Keratinocyte (primary cell): ENCODE measurements at regions not wholly inside any gene's neighbourhood (a gene's known extent, or its start where the extent isn't known, plus 50 kb on each side); places are given as distances from the start of the nearest gene placed in this dataset.

Source experiments
- DNase-seq: peaks from one replicate; pipeline ENCODE4 v3.0.0-alpha.2; 2011; ENCODE audit warnings: low read depth, missing footprints, low spot score
- FAIRE-seq: peaks from 2 replicates; lab custom pipeline; 2011; peaks lifted over from hg19 to GRCh38; lab: Jason Lieb, UNC
- H2AFZ ChIP-seq: 2 replicates; pipeline ENCODE4 v1.6.0; 2012; ENCODE audit warnings: low read length, control low read depth, inconsistent platforms; ENCODE audit not compliant: control insufficient read depth
- H3K27ac ChIP-seq: 2 replicates; pipeline ENCODE4 v1.5.1; 2011; ENCODE audit warnings: low read length; ENCODE audit not compliant: control insufficient read depth, insufficient read depth
- H3K27me3 ChIP-seq: 3 replicates; pipeline ENCODE4 v1.6.0; 2011; ENCODE audit warnings: low read length; ENCODE audit not compliant: control insufficient read depth, insufficient read depth; ENCODE audit errors: extremely low read depth
- H3K36me3 ChIP-seq, 2 experiments: 2 replicates in 1 of 2; 3 replicates in 1 of 2; pipeline ENCODE4 v1.5.1; 2011; ENCODE audit warnings: low read length in 2 of 2, mild to moderate bottlenecking in 1 of 2; ENCODE audit not compliant: control insufficient read depth in 2 of 2, insufficient read depth in 2 of 2; ENCODE audit errors: extremely low read depth in 1 of 2
- H3K4me1 ChIP-seq: 3 replicates; pipeline ENCODE4 v1.5.1; 2011; ENCODE audit warnings: low read length; ENCODE audit not compliant: control insufficient read depth, insufficient read depth; ENCODE audit errors: extremely low read depth
- H3K4me2 ChIP-seq: 3 replicates; pipeline ENCODE4 v1.6.0; 2011; ENCODE audit warnings: low read depth, low read length; ENCODE audit not compliant: control insufficient read depth, insufficient read depth; ENCODE audit errors: extremely low read depth
- H3K4me3 ChIP-seq, 3 experiments: fragments of 200-600 bp in 1 of 3; sonication (generic) in 1 of 3; 2 replicates in 2 of 3; 3 replicates in 1 of 3; pipeline ENCODE4 v1.5.1; 2011 to 2016; ENCODE audit warnings: low read length in 3 of 3, mild to moderate bottlenecking in 3 of 3, control low read depth in 2 of 3, inconsistent platforms in 1 of 3, low read depth in 1 of 3, mixed read lengths in 1 of 3, mixed run types in 1 of 3, moderate library complexity in 1 of 3; ENCODE audit not compliant: control insufficient read depth in 2 of 3, insufficient read depth in 2 of 3; ENCODE audit errors: extremely low read depth in 1 of 3
- H3K79me2 ChIP-seq: 2 replicates; pipeline ENCODE4 v1.6.0; 2012; ENCODE audit warnings: low read length; ENCODE audit not compliant: control insufficient read depth, insufficient read depth
- H3K9ac ChIP-seq: 3 replicates; pipeline ENCODE4 v1.6.0; 2011; ENCODE audit warnings: low read length; ENCODE audit not compliant: control insufficient read depth, insufficient read depth; ENCODE audit errors: extremely low read depth
- H3K9me1 ChIP-seq: 3 replicates; pipeline ENCODE4 v1.6.0; 2011; ENCODE audit warnings: low read length; ENCODE audit not compliant: control insufficient read depth, insufficient read depth; ENCODE audit errors: extremely low read depth
- H3K9me3 ChIP-seq: 2 replicates; pipeline ENCODE4 v1.5.1; 2012; ENCODE audit warnings: low read depth, low read length; ENCODE audit not compliant: control insufficient read depth
- H4K20me1 ChIP-seq: 3 replicates; pipeline ENCODE4 v1.6.0; 2011; ENCODE audit warnings: low read length; ENCODE audit not compliant: control insufficient read depth, insufficient read depth; ENCODE audit errors: extremely low read depth
- CTCF ChIP-seq, 3 experiments: IDR thresholded peaks in 1 of 3; conservative IDR thresholded peaks in 1 of 3; optimal IDR thresholded peaks in 1 of 3; 2 replicates in 2 of 3; 3 replicates in 1 of 3; pipeline versions ENCODE3 to v1.5.1; 2011; ENCODE audit warnings: low read length in 3 of 3, mild to moderate bottlenecking in 3 of 3, moderate library complexity in 2 of 3, control low read depth in 1 of 3, inconsistent platforms in 1 of 3; ENCODE audit not compliant: insufficient read depth in 2 of 3; ENCODE audit errors: extremely low read depth in 1 of 3
- EZH2 ChIP-seq: IDR thresholded peaks from one replicate; pipeline ENCODE4 v1.6.1; 2012; ENCODE audit warnings: inconsistent platforms, mild to moderate bottlenecking, low read length, moderate library complexity
- dilution Hi-C: fragments of 300-500 bp; cut with MboI; formaldehyde crosslinking; loops from one replicate; pipeline ENCODE4 v1.7.0; 2020; ENCODE audit warnings: low sequenced_read_pairs; ENCODE audit not compliant: extremely low pct_ligation_motif_present

DNA sequence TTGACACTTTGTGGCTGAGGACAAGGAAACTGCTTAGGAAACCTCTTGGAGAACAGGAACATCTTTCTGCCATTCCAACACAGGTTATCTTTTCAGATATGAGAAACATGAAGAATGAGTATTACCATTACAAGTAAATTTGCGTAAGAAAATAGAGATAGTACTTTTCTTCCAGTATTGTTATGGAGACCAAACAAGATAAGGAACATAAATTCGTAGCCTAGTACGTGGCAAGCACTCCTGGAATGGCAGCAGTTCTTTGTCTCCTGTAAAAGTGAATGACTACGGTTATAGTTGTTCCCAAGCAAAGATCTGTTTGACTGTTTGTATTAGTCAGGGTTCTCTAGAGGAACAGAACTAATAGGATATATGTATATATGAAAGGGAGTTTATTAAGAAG lies 843.1 kb downstream of the STIM2 start:
- H3K4me1 ChIP-seq: no peaks in the 10 kb centered on the region
- FAIRE-seq (no peak), DNase-seq (no peak)
- H3K36me3 ChIP-seq: no peaks in the 10 kb centered on the region
- H3K27me3 ChIP-seq: no peaks in the 10 kb centered on the region
- no peaks in the 10 kb centered on the region for H3K79me2 ChIP-seq
- H2AFZ ChIP-seq: no peak overlapping the region
- TF ChIP-seq EZH2 (no peak), CTCF (optimal IDR thresholded peaks at IDR 0.05 in 1 of 3, IDR thresholded peaks at IDR 0.05 in 1 of 3, conservative IDR thresholded peaks at IDR 0.05 in 1 of 3; ENCODE audit: extremely low read depth in 1 of 3, insufficient read depth in 2 of 3, low read length in 3 of 3) (no peak)
- H3K4me3 ChIP-seq: no peak overlapping the region
- H3K4me2 ChIP-seq: no peak overlapping the region
- no peak overlapping the region for H3K9ac ChIP-seq
- dilution Hi-C loops: no loop called here
- no peaks in the 10 kb centered on the region for H4K20me1 ChIP-seq
- no peaks in the 10 kb centered on the region for H3K9me1 ChIP-seq
- no peak overlapping the region for H3K27ac ChIP-seq
- no peaks in the 10 kb centered on the region for H3K9me3 ChIP-seq

DNA sequence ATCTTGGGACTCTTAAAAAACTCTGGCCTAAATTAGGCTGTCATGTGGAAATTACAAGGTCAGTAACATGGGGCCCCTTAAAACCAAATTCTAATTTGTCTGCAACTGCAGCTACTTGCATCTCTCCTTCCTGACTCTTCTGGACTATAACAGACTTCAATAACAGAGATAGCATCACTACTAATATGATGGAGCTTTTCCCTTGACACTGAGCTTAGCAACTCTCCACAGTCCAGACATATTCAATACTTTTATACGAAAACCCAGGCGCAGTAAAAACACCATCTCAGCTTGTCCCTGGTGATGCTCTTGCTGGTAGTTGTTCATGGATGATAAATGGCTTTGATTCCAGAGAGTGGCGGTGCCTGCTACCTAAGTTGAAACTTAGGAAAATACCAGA lies 850.4 kb downstream of the STIM2 start:
- H3K27ac ChIP-seq: no peak overlapping the region
- no peaks in the 10 kb centered on the region for H4K20me1 ChIP-seq
- H3K27me3 ChIP-seq: no peaks in the 10 kb centered on the region
- DNase-seq: no peak
- H2AFZ ChIP-seq: no peak overlapping the region
- TF ChIP-seq EZH2 (no peak), CTCF (optimal IDR thresholded peaks at IDR 0.05 in 1 of 3, IDR thresholded peaks at IDR 0.05 in 1 of 3, conservative IDR thresholded peaks at IDR 0.05 in 1 of 3; ENCODE audit: extremely low read depth in 1 of 3, insufficient read depth in 2 of 3, low read length in 3 of 3) (no peak)
- no peaks in the 10 kb centered on the region for H3K4me1 ChIP-seq
- no peak for FAIRE-seq
- no peaks in the 10 kb centered on the region for H3K36me3 ChIP-seq
- H3K4me2 ChIP-seq: no peak overlapping the region
- no peaks in the 10 kb centered on the region for H3K9me1 ChIP-seq
- H3K4me3 ChIP-seq: no peak overlapping the region
- no peak overlapping the region for H3K9ac ChIP-seq
- no peaks in the 10 kb centered on the region for H3K9me3 ChIP-seq
- dilution Hi-C loops: no loop called here
- no peaks in the 10 kb centered on the region for H3K79me2 ChIP-seq
